ENCODE measurements at regions not wholly inside any gene's neighbourhood (a gene's known extent, or its start where the extent isn't known, plus 50 kb on each side); places are given as distances from the start of the nearest gene placed in this dataset.

DNA sequence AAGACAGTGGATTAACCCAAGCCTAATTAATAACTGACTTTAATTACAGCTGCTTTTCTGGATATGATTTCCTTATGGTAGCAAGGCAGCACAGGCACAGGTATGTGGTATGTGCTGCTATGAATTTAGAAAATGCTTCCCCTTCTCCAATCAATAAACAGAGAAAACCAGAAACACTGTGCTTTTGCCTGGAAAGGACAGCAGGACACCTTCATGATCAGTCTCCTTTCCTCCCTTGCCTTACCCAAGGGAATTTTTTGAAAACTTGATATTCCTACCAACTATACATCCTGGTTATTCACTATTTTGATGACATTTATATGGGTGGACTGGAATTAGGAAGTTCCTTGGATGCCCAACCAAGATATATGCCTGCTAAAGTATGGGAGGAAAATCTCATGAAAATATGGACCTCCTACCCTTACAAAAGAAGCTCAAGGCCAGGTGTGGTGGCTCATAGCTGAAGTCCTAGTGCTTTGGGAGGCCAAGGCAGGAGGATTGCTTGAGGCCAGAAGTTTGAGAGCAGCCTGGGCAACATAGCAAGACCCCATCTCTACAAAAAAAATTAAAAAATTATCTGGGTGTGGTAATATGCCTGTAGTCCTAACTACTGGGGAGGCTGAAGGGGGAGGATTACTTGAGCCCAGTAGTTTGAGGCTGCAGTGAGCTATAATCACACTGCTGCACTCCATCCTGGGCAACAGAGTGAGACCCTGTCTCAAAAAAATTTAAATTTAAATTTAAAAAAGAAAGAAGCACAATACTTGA is 106.3 kb upstream of the WAC start:
- no peak for DNase-seq (ENCODE audit: low read depth)
- TF ChIP-seq, protein P1, sequence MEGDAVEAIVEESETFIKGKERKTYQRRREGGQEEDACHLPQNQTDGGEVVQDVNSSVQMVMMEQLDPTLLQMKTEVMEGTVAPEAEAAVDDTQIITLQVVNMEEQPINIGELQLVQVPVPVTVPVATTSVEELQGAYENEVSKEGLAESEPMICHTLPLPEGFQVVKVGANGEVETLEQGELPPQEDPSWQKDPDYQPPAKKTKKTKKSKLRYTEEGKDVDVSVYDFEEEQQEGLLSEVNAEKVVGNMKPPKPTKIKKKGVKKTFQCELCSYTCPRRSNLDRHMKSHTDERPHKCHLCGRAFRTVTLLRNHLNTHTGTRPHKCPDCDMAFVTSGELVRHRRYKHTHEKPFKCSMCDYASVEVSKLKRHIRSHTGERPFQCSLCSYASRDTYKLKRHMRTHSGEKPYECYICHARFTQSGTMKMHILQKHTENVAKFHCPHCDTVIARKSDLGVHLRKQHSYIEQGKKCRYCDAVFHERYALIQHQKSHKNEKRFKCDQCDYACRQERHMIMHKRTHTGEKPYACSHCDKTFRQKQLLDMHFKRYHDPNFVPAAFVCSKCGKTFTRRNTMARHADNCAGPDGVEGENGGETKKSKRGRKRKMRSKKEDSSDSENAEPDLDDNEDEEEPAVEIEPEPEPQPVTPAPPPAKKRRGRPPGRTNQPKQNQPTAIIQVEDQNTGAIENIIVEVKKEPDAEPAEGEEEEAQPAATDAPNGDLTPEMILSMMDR (IDR thresholded peaks at IDR 0.05; ENCODE audit: low read depth, low read length, missing control alignments): no peak
- H3K4me3 ChIP-seq (ENCODE audit: low read depth, low read length): no peak overlapping the region

DNA sequence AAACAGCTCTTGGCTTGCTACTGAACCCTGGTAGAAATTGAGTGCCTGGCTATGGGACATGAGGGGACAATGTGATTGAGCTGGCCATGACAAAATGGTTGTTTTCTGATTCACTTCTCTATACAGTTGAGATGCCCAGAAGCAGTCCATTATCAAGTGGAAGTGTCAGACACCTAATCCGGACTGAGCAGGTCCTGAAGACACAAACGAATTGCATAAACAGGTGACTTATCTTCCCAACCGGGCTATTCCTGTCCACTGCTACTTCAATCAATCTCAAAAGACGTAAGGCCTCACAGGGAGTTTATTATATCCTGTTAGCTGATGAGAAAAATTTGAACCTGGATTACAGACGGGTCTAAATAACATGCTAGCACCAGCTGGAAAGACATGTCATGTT is 105.5 kb upstream of the WAC start:
- H3K4me3 ChIP-seq (ENCODE audit: low read depth, low read length): no peak overlapping the region
- TF ChIP-seq, protein P1 (IDR thresholded peaks at IDR 0.05; ENCODE audit: low read depth, low read length, missing control alignments): no peak
- DNase-seq (ENCODE audit: low read depth): no peak

GRCh38 chr10:28429045-28429444 is 103.9 kb upstream of the WAC start:
- DNase-seq (ENCODE audit: low read depth): no peak
- TF ChIP-seq, protein P1 (IDR thresholded peaks at IDR 0.05; ENCODE audit: low read depth, low read length, missing control alignments): no peak
- H3K4me3 ChIP-seq (ENCODE audit: low read depth, low read length): no peak overlapping the region

- TF ChIP-seq, protein P1 (IDR thresholded peaks at IDR 0.05; ENCODE audit: low read depth, low read length, missing control alignments): no peak
- DNase-seq (ENCODE audit: low read depth): no peak
- H3K4me3 ChIP-seq (ENCODE audit: low read depth, low read length): no peak overlapping the region
These were observed 103.2 kb upstream of the WAC start for GRCh38 chr10:28429573-28430216.

- no peak for DNase-seq (ENCODE audit: low read depth)
- TF ChIP-seq, protein P1 (IDR thresholded peaks at IDR 0.05; ENCODE audit: low read depth, low read length, missing control alignments): no peak
- no peak overlapping the region for H3K4me3 ChIP-seq (ENCODE audit: low read depth, low read length)
These were observed 101.8 kb upstream of the WAC start for GRCh38 chr10:28431139-28431538.

GRCh38 chr10:28432210-28432676 is 100.7 kb upstream of the WAC start:
- TF ChIP-seq, protein P1 (IDR thresholded peaks at IDR 0.05; ENCODE audit: low read depth, low read length, missing control alignments): peak; percentile 76
- DNase-seq (ENCODE audit: low read depth): no peak
- no peak overlapping the region for H3K4me3 ChIP-seq (ENCODE audit: low read depth, low read length)

Data from GM12864 (cell line).